HUES6 (cell line): ENCODE measurements at regions not wholly inside any gene's neighbourhood (a gene's known extent, or its start where the extent isn't known, plus 50 kb on each side); places are given as distances from the start of the nearest gene placed in this dataset.

ENCODE experiments used
- H3K27ac ChIP-seq: 2 replicates; pipeline ENCODE4 v1.7.0; 2013; ENCODE audit warnings: low read depth, mild to moderate bottlenecking, low read length, inconsistent platforms
- H3K27me3 ChIP-seq: 2 replicates; pipeline ENCODE4 v1.6.1; 2013; ENCODE audit warnings: low read length; ENCODE audit not compliant: control insufficient read depth, insufficient read depth
- H3K36me3 ChIP-seq: 2 replicates; pipeline ENCODE4 v1.6.1; 2013; ENCODE audit warnings: low read length; ENCODE audit not compliant: control insufficient read depth, insufficient read depth
- H3K4me1 ChIP-seq: 2 replicates; pipeline ENCODE4 v1.6.1; 2013; ENCODE audit warnings: low read length; ENCODE audit not compliant: control insufficient read depth, insufficient read depth
- H3K4me3 ChIP-seq: 2 replicates; pipeline ENCODE4 v1.5.1; 2013; ENCODE audit warnings: low read depth, low read length
- H3K9ac ChIP-seq: one replicate; pipeline ENCODE4 v1.6.1; 2013; ENCODE audit warnings: mild to moderate bottlenecking, low read length
- H3K9me3 ChIP-seq: 2 replicates; pipeline ENCODE4 v1.6.1; 2013; ENCODE audit warnings: low read depth, low read length; ENCODE audit not compliant: control insufficient read depth, insufficient read depth

GRCh38 chr6:144335311-144335861, 50.3 kb downstream of the UTRN start:
- Histone ChIP-seq H3K9ac (no peak overlapping the region), H3K27me3 (no peaks in the 10 kb centered on the region), H3K4me3 (no peak overlapping the region), H3K9me3 (no peaks in the 10 kb centered on the region), H3K27ac (no peak overlapping the region), H3K36me3 (no peaks in the 10 kb centered on the region), H3K4me1 (peaks cover 22% of the 10 kb centered on the region)

- H3K27me3 ChIP-seq = no peaks in the 10 kb centered on the region
- no peak overlapping the region for H3K4me3 ChIP-seq
- no peaks in the 10 kb centered on the region for H3K9me3 ChIP-seq
- peaks cover 17% of the 10 kb centered on the region for H3K4me1 ChIP-seq
- H3K36me3 ChIP-seq = no peaks in the 10 kb centered on the region
- no peak overlapping the region for H3K9ac ChIP-seq
- no peak overlapping the region for H3K27ac ChIP-seq
Measured at GRCh38 chr6:144335914-144336313, 50.8 kb downstream of the UTRN start.

GRCh38 chr6:144336900-144337299, 51.8 kb downstream of the UTRN start:
- H3K9ac ChIP-seq = no peak overlapping the region
- no peaks in the 10 kb centered on the region for H3K9me3 ChIP-seq
- no peaks in the 10 kb centered on the region for H3K36me3 ChIP-seq
- peaks cover 7% of the 10 kb centered on the region for H3K4me1 ChIP-seq
- no peak overlapping the region for H3K4me3 ChIP-seq
- H3K27me3 ChIP-seq = no peaks in the 10 kb centered on the region
- H3K27ac ChIP-seq = no peak overlapping the region

- peaks cover 4% of the 10 kb centered on the region; the same call in 1 of the 2 replicates for H3K4me1 ChIP-seq
- no peak overlapping the region for H3K4me3 ChIP-seq
- no peaks in the 10 kb centered on the region for H3K27me3 ChIP-seq
- no peaks in the 10 kb centered on the region for H3K9me3 ChIP-seq
- H3K27ac ChIP-seq = no peak overlapping the region
- no peak overlapping the region for H3K9ac ChIP-seq
- no peaks in the 10 kb centered on the region for H3K36me3 ChIP-seq
Measured at GRCh38 chr6:144338474-144338873, 53.3 kb downstream of the UTRN start.

- Histone ChIP-seq H3K27ac (no peak overlapping the region), H3K4me3 (no peak overlapping the region)
Measured at GRCh38 chr6:144338951-144339700, 54.0 kb downstream of the UTRN start.

GRCh38 chr6:144339859-144340452, 54.8 kb downstream of the UTRN start:
- no peak overlapping the region for H3K27ac ChIP-seq
- no peak overlapping the region for H3K4me3 ChIP-seq
- H3K9me3 ChIP-seq = no peaks in the 10 kb centered on the region
- H3K36me3 ChIP-seq = no peaks in the 10 kb centered on the region
- no peak overlapping the region for H3K9ac ChIP-seq
- H3K4me1 ChIP-seq = peaks cover 8% of the 10 kb centered on the region
- H3K27me3 ChIP-seq = no peaks in the 10 kb centered on the region

More at GRCh38 chr6:144338951-144339700, 54.0 kb downstream of the UTRN start:
- Histone ChIP-seq H3K27me3 (no peaks in the 10 kb centered on the region), H3K9ac (no peak overlapping the region), H3K4me1 (peaks cover 6% of the 10 kb centered on the region), H3K9me3 (no peaks in the 10 kb centered on the region), H3K36me3 (no peaks in the 10 kb centered on the region)

GRCh38 chr6:144340541-144341371, 55.6 kb downstream of the UTRN start:
- H3K27ac ChIP-seq = no peak overlapping the region
- no peaks in the 10 kb centered on the region for H3K36me3 ChIP-seq
- no peaks in the 10 kb centered on the region for H3K9me3 ChIP-seq
- no peaks in the 10 kb centered on the region for H3K27me3 ChIP-seq
- H3K4me3 ChIP-seq = no peak overlapping the region
- no peak overlapping the region for H3K9ac ChIP-seq
- H3K4me1 ChIP-seq = peaks cover 8% of the 10 kb centered on the region

GRCh38 chr6:144341831-144342527, 56.8 kb downstream of the UTRN start:
- H3K27ac ChIP-seq = no peak overlapping the region
- no peak overlapping the region for H3K4me3 ChIP-seq
- H3K9me3 ChIP-seq = no peaks in the 10 kb centered on the region
- H3K9ac ChIP-seq = no peak overlapping the region
- no peaks in the 10 kb centered on the region for H3K27me3 ChIP-seq
- H3K36me3 ChIP-seq = no peaks in the 10 kb centered on the region
- peaks cover 9% of the 10 kb centered on the region for H3K4me1 ChIP-seq

- H3K27ac ChIP-seq = 0 out of 2 replicates have a peak overlapping the region, but pooled peaks have one; percentile 7
Measured at GRCh38 chr6:144343701-144344428, 58.7 kb downstream of the UTRN start.

GRCh38 chr6:144344646-144345045, 59.5 kb downstream of the UTRN start:
- Histone ChIP-seq H3K36me3 (no peaks in the 10 kb centered on the region), H3K27me3 (no peaks in the 10 kb centered on the region), H3K27ac (peak overlapping the region; percentile 51; the same call in 1 of the 2 replicates), H3K4me1 (peaks cover 16% of the 10 kb centered on the region), H3K4me3 (no peak overlapping the region), H3K9ac (no peak overlapping the region), H3K9me3 (no peaks in the 10 kb centered on the region)

More at GRCh38 chr6:144343701-144344428, 58.7 kb downstream of the UTRN start:
- no peaks in the 10 kb centered on the region for H3K36me3 ChIP-seq
- no peak overlapping the region for H3K4me3 ChIP-seq
- H3K27me3 ChIP-seq = no peaks in the 10 kb centered on the region
- H3K9me3 ChIP-seq = no peaks in the 10 kb centered on the region
- peaks cover 11% of the 10 kb centered on the region for H3K4me1 ChIP-seq
- H3K9ac ChIP-seq = no peak overlapping the region
